GM23338 (cell line): ENCODE measurements at regions not wholly inside any gene's neighbourhood (a gene's known extent, or its start where the extent isn't known, plus 50 kb on each side); places are given as distances from the start of the nearest gene placed in this dataset.

Experiments used
- ATAC-seq: fragments of 200-7000 bp; cut with Tn5 transposase; 3 replicates; pipeline ENCODE4 v1.9.1; 2020
- DNase-seq: peaks from one replicate; pipeline ENCODE4 v3.0.0-alpha.2; 2015; ENCODE audit warnings: low spot score
- H2AFZ ChIP-seq: fragments of 200-600 bp; sonication (generic); 2 replicates; pipeline ENCODE4 v1.8.0; 2016; ENCODE audit warnings: antibody characterized with exemption, mild to moderate bottlenecking, moderate library complexity
- H3F3A ChIP-seq: fragments of 200-600 bp; sonication (generic); replicated peaks from 2 replicates; pipeline ENCODE4 v1.8.0; 2017; ENCODE audit warnings: antibody characterized with exemption, mixed run types, low read depth
- H3K27ac ChIP-seq: fragments of 200-600 bp; sonication (generic); 2 replicates; pipeline ENCODE4 v1.6.1; 2016; ENCODE audit warnings: low read depth
- H3K27me3 ChIP-seq: fragments of 200-600 bp; sonication (generic); 2 replicates; pipeline ENCODE4 v1.8.0; 2016; ENCODE audit warnings: mild to moderate bottlenecking, mixed run types, moderate library complexity; ENCODE audit not compliant: insufficient read depth
- H3K36me3 ChIP-seq: fragments of 200-600 bp; sonication (generic); 2 replicates; pipeline ENCODE4 v1.8.0; 2016; ENCODE audit warnings: mild to moderate bottlenecking; ENCODE audit not compliant: insufficient read depth
- H3K4me1 ChIP-seq: fragments of 200-600 bp; sonication (generic); 2 replicates; pipeline ENCODE4 v1.8.0; 2016; ENCODE audit warnings: mild to moderate bottlenecking, moderate library complexity; ENCODE audit not compliant: insufficient read depth
- H3K4me2 ChIP-seq: fragments of 200-600 bp; sonication (generic); 2 replicates; pipeline ENCODE4 v1.7.1; 2017; ENCODE audit warnings: mixed run types
- H3K4me3 ChIP-seq: fragments of 200-600 bp; sonication (generic); 2 replicates; pipeline ENCODE4 v1.6.1; 2016; ENCODE audit warnings: mixed run types
- H3K79me2 ChIP-seq: fragments of 200-600 bp; sonication (generic); replicated peaks from 2 replicates; pipeline ENCODE4 v1.8.0; 2017; ENCODE audit warnings: mild to moderate bottlenecking; ENCODE audit not compliant: insufficient read depth
- H3K9me2 ChIP-seq: fragments of 200-600 bp; sonication (generic); 2 replicates; pipeline ENCODE4 v1.8.0; 2017; ENCODE audit not compliant: insufficient read depth
- H4K20me1 ChIP-seq: fragments of 200-600 bp; sonication (generic); replicated peaks from 2 replicates; pipeline ENCODE4 v1.8.0; 2017; ENCODE audit warnings: mild to moderate bottlenecking; ENCODE audit not compliant: insufficient read depth
- H3K27ac Mint-ChIP-seq: 2 replicates; pipeline ENCODE4 v1.8.0; 2020; ENCODE audit warnings: inconsistent platforms, mild to moderate bottlenecking, moderate library complexity, mixed read lengths
- H3K27me3 Mint-ChIP-seq: 3 replicates; pipeline ENCODE4 v1.8.0; 2022; ENCODE audit warnings: low read depth, mild to moderate bottlenecking, moderate library complexity, mixed read lengths, inconsistent platforms; ENCODE audit not compliant: insufficient read depth, poor library complexity
- H3K36me3 Mint-ChIP-seq: 3 replicates; pipeline ENCODE4 v1.8.0; 2021; ENCODE audit warnings: low read depth, mild to moderate bottlenecking, inconsistent platforms, moderate library complexity, mixed read lengths
- H3K4me1 Mint-ChIP-seq: 3 replicates; pipeline ENCODE4 v1.8.0; 2020; ENCODE audit warnings: mild to moderate bottlenecking, inconsistent platforms, mixed read lengths
- H3K4me3 Mint-ChIP-seq: 3 replicates; pipeline ENCODE4 v1.8.0; 2021; ENCODE audit warnings: moderate library complexity, mild to moderate bottlenecking, inconsistent platforms, mixed read lengths
- H3K9me3 Mint-ChIP-seq: 3 replicates; pipeline ENCODE4 v1.8.0; 2020; ENCODE audit warnings: moderate library complexity, mild to moderate bottlenecking, inconsistent platforms, mixed read lengths
- CREB1 ChIP-seq: fragments of 250-450 bp; sonication (Bioruptor Pico); IDR thresholded peaks from 2 replicates; pipeline ENCODE4 v1.5.0; 2020; ENCODE audit warnings: low read depth, mild to moderate bottlenecking, moderate library complexity
- CTCF ChIP-seq, 2 experiments: fragments of 200-600 bp in 1 of 2; sonication (generic) in 1 of 2; conservative IDR thresholded peaks; 2 replicates each; pipeline versions ENCODE4 v1.5.1 to v1.6.1; 2016 to 2017; ENCODE audit warnings: antibody characterized with exemption in 2 of 2, low read depth in 2 of 2, mild to moderate bottlenecking in 2 of 2, moderate library complexity in 1 of 2
- EZH2 ChIP-seq: fragments of 200-600 bp; sonication (generic); IDR thresholded peaks from one replicate; pipeline ENCODE4 v1.8.0; 2017; ENCODE audit warnings: antibody characterized with exemption, mild to moderate bottlenecking, low read depth; ENCODE audit not compliant: unreplicated experiment
- EZH2phosphoT487 ChIP-seq: fragments of 200-600 bp; sonication (generic); IDR thresholded peaks from one replicate; pipeline ENCODE4 v1.8.1; 2018; ENCODE audit warnings: antibody characterized with exemption; ENCODE audit not compliant: unreplicated experiment
- JUNB ChIP-seq: IDR thresholded peaks from one replicate; pipeline ENCODE4 v1.6.1; 2016; ENCODE audit warnings: antibody characterized with exemption; ENCODE audit not compliant: unreplicated experiment
- NANOG ChIP-seq: IDR thresholded peaks from 2 replicates; pipeline ENCODE4 v1.6.1; 2016; ENCODE audit warnings: antibody characterized with exemption, borderline replicate concordance
- POLR2AphosphoS5 ChIP-seq: IDR thresholded peaks from 2 replicates; pipeline ENCODE4 v1.6.1; 2016; ENCODE audit warnings: antibody characterized with exemption, low read depth
- REST ChIP-seq: IDR thresholded peaks from one replicate; pipeline ENCODE4 v1.6.1; 2018; ENCODE audit warnings: antibody characterized with exemption; ENCODE audit not compliant: unreplicated experiment
- STAT1 ChIP-seq: IDR thresholded peaks from one replicate; pipeline ENCODE4 v1.6.1; 2016; ENCODE audit warnings: antibody characterized with exemption; ENCODE audit not compliant: unreplicated experiment
- ZNF114 ChIP-seq: fragments of 250-450 bp; sonication (Bioruptor Pico); IDR thresholded peaks from 2 replicates; pipeline ENCODE4 v1.5.0; 2020; ENCODE audit warnings: mild to moderate bottlenecking, moderate library complexity
- ZNF331 ChIP-seq: fragments of 250-450 bp; sonication (Bioruptor Pico); IDR thresholded peaks from 2 replicates; pipeline ENCODE4 v1.5.0; 2020; ENCODE audit warnings: low read depth, mild to moderate bottlenecking, moderate library complexity
- TF ChIP-seq, protein P1 (sequence below): IDR thresholded peaks from 2 replicates; pipeline ENCODE4 v1.6.1; 2016; ENCODE audit warnings: antibody characterized with exemption
- TF ChIP-seq, protein P2 (sequence below): fragments of 250-450 bp; sonication (Bioruptor Pico); IDR thresholded peaks from 2 replicates; pipeline ENCODE4 v1.5.0; 2020; ENCODE audit warnings: mild to moderate bottlenecking, moderate library complexity

DNA sequence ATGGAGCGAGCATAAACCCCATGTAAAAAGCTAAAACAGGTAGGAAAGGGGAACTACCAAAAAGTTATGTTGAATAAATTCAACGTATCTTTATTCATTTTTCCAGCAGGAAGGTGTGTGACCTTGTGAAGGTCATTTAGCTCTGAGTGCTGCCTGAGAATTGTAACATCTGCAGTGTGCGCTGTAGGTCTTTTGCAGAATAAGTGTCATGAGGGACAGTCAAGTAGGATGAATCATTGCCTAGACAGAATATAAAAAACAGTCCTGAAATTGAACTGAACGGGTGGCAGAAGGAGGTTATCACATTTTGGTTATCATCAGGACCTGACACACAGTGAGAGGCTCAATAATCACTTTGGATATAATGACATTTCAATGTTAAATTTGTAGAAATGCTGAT, 334.8 kb upstream of the NOVA1 start:
- Histone ChIP-seq H3K36me3 (peaks cover 6% of the 10 kb centered on the region; the same call in 1 of the 2 replicates), H3K4me3 (no peak overlapping the region), H3F3A (no peaks in the 10 kb centered on the region), H3K27me3 (no peaks in the 10 kb centered on the region), H3K4me2 (no peak overlapping the region), H3K9me2 (no peaks in the 10 kb centered on the region), H3K4me1 (peaks cover 24% of the 10 kb centered on the region; the same call in 1 of the 2 replicates), H2AFZ (no peak overlapping the region), H4K20me1 (no peaks in the 10 kb centered on the region), H3K79me2 (no peaks in the 10 kb centered on the region), H3K27ac (no peak overlapping the region)
- Mint-ChIP-seq H3K4me1 (peaks cover 53% of the 10 kb centered on the region), H3K27me3 (peaks cover 3% of the 10 kb centered on the region), H3K4me3 (no peak overlapping the region), H3K27ac (peak overlapping the region; percentile 19), H3K36me3 (peaks cover 7% of the 10 kb centered on the region; the same call in 1 of the 3 replicates), H3K9me3 (peaks cover 3% of the 10 kb centered on the region; the same call in 1 of the 3 replicates)
- no peak for TF ChIP-seq ZNF114 (CRISPR knock-in tag)
- TF ChIP-seq CREB1 (CRISPR knock-in tag), result no peak
- TF ChIP-seq POLR2AphosphoS5, result no peak
- no peak for TF ChIP-seq EZH2
- no peak for TF ChIP-seq JUNB
- TF ChIP-seq EZH2phosphoT487, result no peak
- TF ChIP-seq, protein P1, sequence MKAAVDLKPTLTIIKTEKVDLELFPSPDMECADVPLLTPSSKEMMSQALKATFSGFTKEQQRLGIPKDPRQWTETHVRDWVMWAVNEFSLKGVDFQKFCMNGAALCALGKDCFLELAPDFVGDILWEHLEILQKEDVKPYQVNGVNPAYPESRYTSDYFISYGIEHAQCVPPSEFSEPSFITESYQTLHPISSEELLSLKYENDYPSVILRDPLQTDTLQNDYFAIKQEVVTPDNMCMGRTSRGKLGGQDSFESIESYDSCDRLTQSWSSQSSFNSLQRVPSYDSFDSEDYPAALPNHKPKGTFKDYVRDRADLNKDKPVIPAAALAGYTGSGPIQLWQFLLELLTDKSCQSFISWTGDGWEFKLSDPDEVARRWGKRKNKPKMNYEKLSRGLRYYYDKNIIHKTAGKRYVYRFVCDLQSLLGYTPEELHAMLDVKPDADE, result no peak
- TF ChIP-seq ZNF331 (CRISPR knock-in tag), result no peak
- no peak for TF ChIP-seq STAT1
- no peak for TF ChIP-seq REST
- TF ChIP-seq NANOG, result no peak
- no peak for TF ChIP-seq CTCF (conservative IDR thresholded peaks at IDR 0.05; ENCODE audit: low read depth in 2 of 2)
- TF ChIP-seq, protein P2, sequence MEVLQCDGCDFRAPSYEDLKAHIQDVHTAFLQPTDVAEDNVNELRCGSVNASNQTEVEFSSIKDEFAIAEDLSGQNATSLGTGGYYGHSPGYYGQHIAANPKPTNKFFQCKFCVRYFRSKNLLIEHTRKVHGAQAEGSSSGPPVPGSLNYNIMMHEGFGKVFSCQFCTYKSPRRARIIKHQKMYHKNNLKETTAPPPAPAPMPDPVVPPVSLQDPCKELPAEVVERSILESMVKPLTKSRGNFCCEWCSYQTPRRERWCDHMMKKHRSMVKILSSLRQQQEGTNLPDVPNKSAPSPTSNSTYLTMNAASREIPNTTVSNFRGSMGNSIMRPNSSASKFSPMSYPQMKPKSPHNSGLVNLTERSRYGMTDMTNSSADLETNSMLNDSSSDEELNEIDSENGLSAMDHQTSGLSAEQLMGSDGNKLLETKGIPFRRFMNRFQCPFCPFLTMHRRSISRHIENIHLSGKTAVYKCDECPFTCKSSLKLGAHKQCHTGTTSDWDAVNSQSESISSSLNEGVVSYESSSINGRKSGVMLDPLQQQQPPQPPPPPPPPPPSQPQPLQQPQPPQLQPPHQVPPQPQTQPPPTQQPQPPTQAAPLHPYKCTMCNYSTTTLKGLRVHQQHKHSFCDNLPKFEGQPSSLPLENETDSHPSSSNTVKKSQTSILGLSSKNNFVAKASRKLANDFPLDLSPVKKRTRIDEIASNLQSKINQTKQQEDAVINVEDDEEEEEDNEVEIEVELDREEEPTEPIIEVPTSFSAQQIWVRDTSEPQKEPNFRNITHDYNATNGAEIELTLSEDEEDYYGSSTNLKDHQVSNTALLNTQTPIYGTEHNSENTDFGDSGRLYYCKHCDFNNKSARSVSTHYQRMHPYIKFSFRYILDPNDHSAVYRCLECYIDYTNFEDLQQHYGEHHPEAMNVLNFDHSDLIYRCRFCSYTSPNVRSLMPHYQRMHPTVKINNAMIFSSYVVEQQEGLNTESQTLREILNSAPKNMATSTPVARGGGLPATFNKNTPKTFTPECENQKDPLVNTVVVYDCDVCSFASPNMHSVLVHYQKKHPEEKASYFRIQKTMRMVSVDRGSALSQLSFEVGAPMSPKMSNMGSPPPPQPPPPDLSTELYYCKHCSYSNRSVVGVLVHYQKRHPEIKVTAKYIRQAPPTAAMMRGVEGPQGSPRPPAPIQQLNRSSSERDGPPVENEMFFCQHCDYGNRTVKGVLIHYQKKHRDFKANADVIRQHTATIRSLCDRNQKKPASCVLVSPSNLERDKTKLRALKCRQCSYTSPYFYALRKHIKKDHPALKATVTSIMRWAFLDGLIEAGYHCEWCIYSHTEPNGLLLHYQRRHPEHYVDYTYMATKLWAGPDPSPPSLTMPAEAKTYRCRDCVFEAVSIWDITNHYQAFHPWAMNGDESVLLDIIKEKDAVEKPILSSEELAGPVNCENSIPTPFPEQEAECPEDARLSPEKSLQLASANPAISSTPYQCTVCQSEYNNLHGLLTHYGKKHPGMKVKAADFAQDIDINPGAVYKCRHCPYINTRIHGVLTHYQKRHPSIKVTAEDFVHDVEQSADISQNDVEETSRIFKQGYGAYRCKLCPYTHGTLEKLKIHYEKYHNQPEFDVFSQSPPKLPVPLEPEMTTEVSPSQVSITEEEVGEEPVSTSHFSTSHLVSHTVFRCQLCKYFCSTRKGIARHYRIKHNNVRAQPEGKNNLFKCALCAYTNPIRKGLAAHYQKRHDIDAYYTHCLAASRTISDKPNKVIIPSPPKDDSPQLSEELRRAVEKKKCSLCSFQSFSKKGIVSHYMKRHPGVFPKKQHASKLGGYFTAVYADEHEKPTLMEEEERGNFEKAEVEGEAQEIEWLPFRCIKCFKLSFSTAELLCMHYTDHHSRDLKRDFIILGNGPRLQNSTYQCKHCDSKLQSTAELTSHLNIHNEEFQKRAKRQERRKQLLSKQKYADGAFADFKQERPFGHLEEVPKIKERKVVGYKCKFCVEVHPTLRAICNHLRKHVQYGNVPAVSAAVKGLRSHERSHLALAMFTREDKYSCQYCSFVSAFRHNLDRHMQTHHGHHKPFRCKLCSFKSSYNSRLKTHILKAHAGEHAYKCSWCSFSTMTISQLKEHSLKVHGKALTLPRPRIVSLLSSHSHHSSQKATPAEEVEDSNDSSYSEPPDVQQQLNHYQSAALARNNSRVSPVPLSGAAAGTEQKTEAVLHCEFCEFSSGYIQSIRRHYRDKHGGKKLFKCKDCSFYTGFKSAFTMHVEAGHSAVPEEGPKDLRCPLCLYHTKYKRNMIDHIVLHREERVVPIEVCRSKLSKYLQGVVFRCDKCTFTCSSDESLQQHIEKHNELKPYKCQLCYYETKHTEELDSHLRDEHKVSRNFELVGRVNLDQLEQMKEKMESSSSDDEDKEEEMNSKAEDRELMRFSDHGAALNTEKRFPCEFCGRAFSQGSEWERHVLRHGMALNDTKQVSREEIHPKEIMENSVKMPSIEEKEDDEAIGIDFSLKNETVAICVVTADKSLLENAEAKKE (CRISPR knock-in tag), result no peak
- DNase-seq (no peak), ATAC-seq (no peak)
